ENCODE measurements at regions not wholly inside any gene's neighbourhood (a gene's known extent, or its start where the extent isn't known, plus 50 kb on each side); places are given as distances from the start of the nearest gene placed in this dataset.

- ATAC-seq = peak; percentile 34 to 47
- intact Hi-C loops (cut with DNase I; ENCODE audit: low total_unique reads) (loop anchor here (2.0 kb wide), 1 partner anchor 74 kb away; no protein-coding TSS in a partner anchor), in situ Hi-C loops (cut with MboI; ENCODE audit: low sequenced_read_pairs in 4 of 4) (loop anchor here in 1 of 4 donors (10.0 kb wide), 1 partner anchor 70 kb away; no protein-coding TSS in a partner anchor)
- no peaks in the 10 kb centered on the region for H3K27me3 ChIP-seq
- TF ChIP-seq POLR2A (IDR thresholded peaks at IDR 0.05) (no peak), CTCF (IDR thresholded peaks at IDR 0.05 in 4 of 5, conservative IDR thresholded peaks at IDR 0.05 in 1 of 5) (no peak)
- H3K4me3 ChIP-seq = peak overlapping the region in 3 of 4 donors; percentile 2 to 9 (median 4)
- no peaks in the 10 kb centered on the region for H3K36me3 ChIP-seq
- peak in 1 of 2 donors; percentile 33 for DNase-seq
- H3K4me1 ChIP-seq = peaks cover 0 to 10% of the 10 kb centered on the region in 2 donors
- H3K9me3 ChIP-seq = no peaks in the 10 kb centered on the region
- H3K27ac ChIP-seq = peak overlapping the region; percentile 47 to 84 (median 70)
Measured at GRCh38 chrX:139224953-139225665, 305.4 kb upstream of the F9 start.

GRCh38 chrX:139222511-139223200, 307.9 kb upstream of the F9 start:
- intact Hi-C loops (cut with DNase I; ENCODE audit: low total_unique reads) = no loop called here
- Histone ChIP-seq H3K36me3 (no peaks in the 10 kb centered on the region), H3K4me1 (peaks cover 0 to 10% of the 10 kb centered on the region in 2 donors), H3K27me3 (no peaks in the 10 kb centered on the region), H3K27ac (peak overlapping the region; percentile 74 to 84 (median 80)), H3K4me3 (peak overlapping the region; percentile 29 to 38 (median 34)), H3K9me3 (no peaks in the 10 kb centered on the region)
- peak; percentile 94 to 97 for ATAC-seq
- in situ Hi-C loops (cut with MboI; ENCODE audit: low sequenced_read_pairs in 4 of 4) = loop anchor here in 1 of 4 donors (10.0 kb wide), 1 partner anchor 72 kb away; no protein-coding TSS in a partner anchor
- DNase-seq = peak; percentile 45 to 71
- no peak for TF ChIP-seq CTCF (IDR thresholded peaks at IDR 0.05 in 4 of 5, conservative IDR thresholded peaks at IDR 0.05 in 1 of 5)
- TF ChIP-seq POLR2A (IDR thresholded peaks at IDR 0.05) = peak in 1 of 2 donors; percentile 44

DNA sequence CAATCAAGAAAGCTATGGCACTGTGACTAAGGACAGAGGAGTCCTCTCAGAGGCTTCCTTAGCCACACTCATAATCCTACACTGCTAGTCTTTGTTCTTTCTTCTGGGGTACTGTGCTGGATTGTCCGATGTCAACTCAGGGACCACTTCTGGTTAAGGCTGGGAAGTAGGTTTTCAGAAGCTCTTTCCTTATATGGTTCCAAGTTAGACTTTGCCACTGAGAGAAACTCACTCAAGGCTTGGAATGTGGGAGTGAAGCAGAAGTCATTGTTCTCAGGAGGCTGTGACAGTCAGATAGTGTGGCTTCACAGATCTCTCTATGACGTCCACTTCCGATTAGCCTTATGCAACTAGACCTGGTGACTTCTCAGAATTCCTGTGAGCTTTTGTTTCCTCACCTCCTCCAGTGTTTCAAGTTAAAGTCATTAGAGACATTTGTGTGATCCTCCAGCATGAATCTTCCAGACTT, 317.3 kb upstream of the F9 start:
- no peaks in the 10 kb centered on the region for H3K27me3 ChIP-seq

DNA sequence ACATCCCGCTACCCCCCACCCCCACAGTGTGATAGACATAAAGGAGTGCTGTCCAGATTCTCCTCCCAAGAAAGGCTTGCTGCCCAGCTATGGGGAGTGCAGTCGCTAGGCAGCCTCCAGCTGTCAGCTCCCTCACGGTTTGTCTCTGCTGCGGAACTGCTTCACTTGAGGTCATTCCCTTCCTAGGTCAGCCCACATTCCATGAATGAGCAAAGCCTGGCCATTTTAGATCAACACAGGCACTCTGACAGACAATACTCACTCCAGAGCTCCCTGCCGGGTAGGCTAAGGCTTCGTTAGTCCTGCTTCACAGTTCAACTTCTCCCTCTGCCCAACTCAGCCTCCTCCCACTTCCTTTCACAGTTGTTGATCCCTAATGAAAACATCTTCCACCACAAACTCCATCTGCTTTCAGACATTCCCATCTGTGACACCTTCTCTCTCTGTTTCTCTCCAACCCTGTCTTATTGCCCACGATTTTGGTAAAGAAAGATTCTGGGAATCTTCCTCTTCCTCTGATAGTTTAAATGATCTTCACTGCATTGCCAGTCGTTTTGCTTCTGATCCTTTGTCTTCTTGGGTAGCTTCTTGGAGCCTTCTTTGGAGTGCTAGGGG, 318.9 kb upstream of the F9 start:
- H3K27ac ChIP-seq = peak overlapping the region in 2 of 4 donors; percentile 22 to 41
- H3K27me3 ChIP-seq = no peaks in the 10 kb centered on the region
- no peaks in the 10 kb centered on the region for H3K36me3 ChIP-seq
- ATAC-seq (peak in 1 of 2 donors; percentile 66), DNase-seq (no peak)
- no peak overlapping the region for H3K4me3 ChIP-seq
- intact Hi-C loops (cut with DNase I; ENCODE audit: low total_unique reads) (no loop called here), in situ Hi-C loops (cut with MboI; ENCODE audit: low sequenced_read_pairs in 4 of 4) (no loop called here)
- no peaks in the 10 kb centered on the region for H3K4me1 ChIP-seq
- TF ChIP-seq CTCF (IDR thresholded peaks at IDR 0.05 in 4 of 5, conservative IDR thresholded peaks at IDR 0.05 in 1 of 5) (no peak), POLR2A (IDR thresholded peaks at IDR 0.05) (no peak)
- H3K9me3 ChIP-seq = no peaks in the 10 kb centered on the region

More for the DNA sequence above, 317.3 kb upstream of the F9 start:
- peak overlapping the region in 2 of 4 donors; percentile 9 to 40 for H3K27ac ChIP-seq
- no peaks in the 10 kb centered on the region for H3K36me3 ChIP-seq
- intact Hi-C loops (cut with DNase I; ENCODE audit: low total_unique reads) (no loop called here), in situ Hi-C loops (cut with MboI; ENCODE audit: low sequenced_read_pairs in 4 of 4) (no loop called here)
- DNase-seq = no peak
- H3K9me3 ChIP-seq = no peaks in the 10 kb centered on the region
- no peak for TF ChIP-seq POLR2A (IDR thresholded peaks at IDR 0.05)
- no peak for TF ChIP-seq CTCF (IDR thresholded peaks at IDR 0.05 in 4 of 5, conservative IDR thresholded peaks at IDR 0.05 in 1 of 5)
- H3K4me3 ChIP-seq = no peak overlapping the region
- peak; percentile 26 to 79 for ATAC-seq
- no peaks in the 10 kb centered on the region for H3K4me1 ChIP-seq
